CD4-positive, alpha-beta T cell (primary cell): ENCODE measurements at regions not wholly inside any gene's neighbourhood (a gene's known extent, or its start where the extent isn't known, plus 50 kb on each side); places are given as distances from the start of the nearest gene placed in this dataset.

Experiments
- ATAC-seq: fragments of 200-7000 bp; cut with Tn5 transposase; one replicate; pipeline ENCODE4 v1.10.0; 2022; ENCODE audit warnings: mild to moderate bottlenecking; ENCODE audit not compliant: poor library complexity
- CTCF ChIA-PET: fragments of 350-600 bp; sonication (Branson Sonifier 250); formaldehyde crosslinking; loops from one replicate; lab custom pipeline; 2021; ENCODE audit warnings: antibody characterized with exemption, inconsistent platforms; lab: Charles Lee
- POLR2A ChIA-PET: fragments of 350-600 bp; sonication (Branson Sonifier 250); formaldehyde crosslinking; loops from one replicate; lab custom pipeline; 2021; ENCODE audit warnings: antibody characterized with exemption, inconsistent platforms; lab: Charles Lee
- DNase-seq, 14 experiments: peaks; one replicate each; pipeline ENCODE4 v3.0.0-alpha.2; 2013 to 2020; ENCODE audit warnings: mixed read lengths in 2 of 14
- H3K27ac ChIP-seq, 2 donors: one replicate each; pipeline versions ENCODE4 v1.5.1 to v1.7.0; 2013; ENCODE audit warnings: low read length in 2 of 2, low read depth in 1 of 2, mild to moderate bottlenecking in 1 of 2
- H3K27me3 ChIP-seq, 2 experiments: 1 replicate in 1 of 2; 2 replicates in 1 of 2; pipeline versions ENCODE4 v1.6.1 to v1.7.0; 2013; ENCODE audit warnings: low read length in 2 of 2, control low read depth in 1 of 2, mild to moderate bottlenecking in 1 of 2, moderate library complexity in 1 of 2; ENCODE audit not compliant: insufficient read depth in 2 of 2, control insufficient read depth in 1 of 2
- H3K36me3 ChIP-seq: one replicate; pipeline ENCODE4 v1.6.1; 2013; ENCODE audit warnings: low read length, control low read depth; ENCODE audit not compliant: insufficient read depth
- H3K4me1 ChIP-seq: one replicate; pipeline ENCODE4 v1.6.1; 2013; ENCODE audit warnings: low read length, control low read depth; ENCODE audit not compliant: insufficient read depth
- H3K4me3 ChIP-seq: one replicate; pipeline ENCODE4 v1.5.1; 2013; ENCODE audit warnings: mild to moderate bottlenecking, low read length, moderate library complexity
- H3K9me3 ChIP-seq, 2 experiments: 1 replicate in 1 of 2; 2 replicates in 1 of 2; pipeline versions ENCODE4 v1.6.1 to v1.7.0; 2013; ENCODE audit warnings: low read length in 2 of 2, mild to moderate bottlenecking in 2 of 2, control low read depth in 1 of 2, moderate library complexity in 1 of 2; ENCODE audit not compliant: control insufficient read depth in 1 of 2, insufficient read depth in 1 of 2
- H3K27ac Mint-ChIP-seq: one replicate; pipeline ENCODE4 v1.8.0; 2020; ENCODE audit warnings: mixed read lengths
- H3K27me3 Mint-ChIP-seq: one replicate; pipeline ENCODE4 v1.8.0; 2021; ENCODE audit warnings: mixed read lengths
- H3K36me3 Mint-ChIP-seq: one replicate; pipeline ENCODE4 v1.8.0; 2021; ENCODE audit warnings: low read depth, mixed read lengths
- H3K4me1 Mint-ChIP-seq: one replicate; pipeline ENCODE4 v1.8.0; 2021; ENCODE audit warnings: low read depth, mixed read lengths
- H3K4me3 Mint-ChIP-seq: one replicate; pipeline ENCODE4 v1.8.0; 2020; ENCODE audit warnings: mild to moderate bottlenecking, mixed read lengths
- H3K9me3 Mint-ChIP-seq: one replicate; pipeline ENCODE4 v1.8.0; 2020; ENCODE audit warnings: mixed read lengths
- intact Hi-C, 2 experiments: fragments of 100-400 bp; cut with DNase I in 1 of 2; cut with micrococcal nuclease in 1 of 2; formaldehyde crosslinking; loops; one replicate each; pipeline versions ENCODE4 v1.15.1 to v1.9.0; 2023 to 2025; cut with DNase I, micrococcal nuclease
- TF ChIP-seq, protein P1 (sequence below): fragments of 200-600 bp; IDR thresholded peaks from one replicate; pipeline ENCODE4 v1.8.0; 2022; ENCODE audit warnings: antibody characterized with exemption, mild to moderate bottlenecking

DNA sequence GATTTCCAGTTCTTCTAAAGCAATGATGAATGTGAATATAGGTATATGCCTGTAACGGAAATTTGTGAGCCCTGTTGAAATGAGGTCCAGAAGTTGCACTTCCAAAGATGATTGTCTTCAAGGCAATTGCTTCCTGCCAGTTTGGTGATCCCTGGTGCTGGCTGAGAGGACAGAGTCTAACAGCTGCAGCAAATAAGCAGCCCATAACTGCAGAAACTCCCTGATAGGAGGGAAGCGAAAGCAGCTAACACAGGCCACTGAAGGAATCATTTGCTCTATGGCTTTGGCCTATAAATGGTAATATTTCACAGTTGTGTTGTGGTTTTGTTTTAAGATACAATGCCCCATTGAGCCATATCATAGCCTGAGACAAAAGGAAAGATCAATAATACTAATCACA lies 451.5 kb upstream of the MIR17HG start:
- Histone ChIP-seq H3K27me3 (no peaks in the 10 kb centered on the region), H3K36me3 (no peaks in the 10 kb centered on the region), H3K4me3 (no peak overlapping the region), H3K4me1 (no peaks in the 10 kb centered on the region), H3K27ac (no peak overlapping the region), H3K9me3 (peaks cover 0 to 10% of the 10 kb centered on the region in 2 experiments)
- ATAC-seq (no peak), DNase-seq (no peak)
- intact Hi-C loops = no loop called here
- H3K27me3 Mint-ChIP-seq = no peaks in the 10 kb centered on the region
- ChIA-PET POLR2A (no interaction called here), CTCF (no interaction called here)
- H3K9me3 Mint-ChIP-seq = peaks cover 2% of the 10 kb centered on the region
- no peak overlapping the region for H3K4me3 Mint-ChIP-seq
- no peaks in the 10 kb centered on the region for H3K4me1 Mint-ChIP-seq
- H3K27ac Mint-ChIP-seq = no peak overlapping the region
- no peaks in the 10 kb centered on the region for H3K36me3 Mint-ChIP-seq
- TF ChIP-seq, protein P1, sequence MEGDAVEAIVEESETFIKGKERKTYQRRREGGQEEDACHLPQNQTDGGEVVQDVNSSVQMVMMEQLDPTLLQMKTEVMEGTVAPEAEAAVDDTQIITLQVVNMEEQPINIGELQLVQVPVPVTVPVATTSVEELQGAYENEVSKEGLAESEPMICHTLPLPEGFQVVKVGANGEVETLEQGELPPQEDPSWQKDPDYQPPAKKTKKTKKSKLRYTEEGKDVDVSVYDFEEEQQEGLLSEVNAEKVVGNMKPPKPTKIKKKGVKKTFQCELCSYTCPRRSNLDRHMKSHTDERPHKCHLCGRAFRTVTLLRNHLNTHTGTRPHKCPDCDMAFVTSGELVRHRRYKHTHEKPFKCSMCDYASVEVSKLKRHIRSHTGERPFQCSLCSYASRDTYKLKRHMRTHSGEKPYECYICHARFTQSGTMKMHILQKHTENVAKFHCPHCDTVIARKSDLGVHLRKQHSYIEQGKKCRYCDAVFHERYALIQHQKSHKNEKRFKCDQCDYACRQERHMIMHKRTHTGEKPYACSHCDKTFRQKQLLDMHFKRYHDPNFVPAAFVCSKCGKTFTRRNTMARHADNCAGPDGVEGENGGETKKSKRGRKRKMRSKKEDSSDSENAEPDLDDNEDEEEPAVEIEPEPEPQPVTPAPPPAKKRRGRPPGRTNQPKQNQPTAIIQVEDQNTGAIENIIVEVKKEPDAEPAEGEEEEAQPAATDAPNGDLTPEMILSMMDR = no peak

- POLR2A ChIA-PET = no interaction called here
Observed at GRCh38 chr13:90898811-90899210, 448.7 kb upstream of the MIR17HG start.

DNA sequence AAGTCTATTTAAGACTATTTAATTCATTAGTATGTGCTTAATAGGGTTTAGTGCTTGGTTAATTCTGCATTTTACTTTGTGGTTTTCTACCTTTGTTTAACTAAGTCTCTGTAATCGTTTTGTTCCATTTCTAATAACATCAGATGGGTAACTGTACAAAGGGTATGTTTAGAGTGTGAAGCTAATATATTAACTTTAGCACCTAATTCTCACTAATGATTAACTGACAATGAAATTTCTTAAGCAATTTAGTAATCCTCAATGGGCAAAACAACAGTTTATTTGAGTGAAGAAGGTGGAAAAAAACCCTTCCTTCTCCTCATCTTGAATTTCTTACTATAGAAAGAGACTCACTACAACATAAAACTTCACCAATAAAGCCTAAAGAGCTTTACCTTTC lies 448.1 kb upstream of the MIR17HG start:
- DNase-seq = no peak
- no peak for ATAC-seq
- POLR2A ChIA-PET = no interaction called here
- Mint-ChIP-seq H3K9me3 (peaks cover 4% of the 10 kb centered on the region), H3K36me3 (no peaks in the 10 kb centered on the region), H3K4me3 (no peak overlapping the region), H3K27me3 (no peaks in the 10 kb centered on the region), H3K4me1 (no peaks in the 10 kb centered on the region), H3K27ac (no peak overlapping the region)
- TF ChIP-seq, protein P1 = no peak
- H3K9me3 ChIP-seq = peaks cover 0 to 3% of the 10 kb centered on the region in 2 experiments
- H3K36me3 ChIP-seq = no peaks in the 10 kb centered on the region
- CTCF ChIA-PET = no interaction called here
- H3K4me1 ChIP-seq = no peaks in the 10 kb centered on the region
- no peaks in the 10 kb centered on the region for H3K27me3 ChIP-seq
- H3K4me3 ChIP-seq = no peak overlapping the region
- intact Hi-C loops = no loop called here
- no peak overlapping the region for H3K27ac ChIP-seq

More at GRCh38 chr13:90898811-90899210, 448.7 kb upstream of the MIR17HG start:
- Histone ChIP-seq H3K4me3 (no peak overlapping the region), H3K4me1 (no peaks in the 10 kb centered on the region), H3K36me3 (no peaks in the 10 kb centered on the region), H3K9me3 (peaks cover 0 to 3% of the 10 kb centered on the region in 2 experiments), H3K27me3 (no peaks in the 10 kb centered on the region), H3K27ac (no peak overlapping the region)
- Mint-ChIP-seq H3K4me3 (no peak overlapping the region), H3K4me1 (no peaks in the 10 kb centered on the region), H3K27ac (no peak overlapping the region), H3K36me3 (no peaks in the 10 kb centered on the region), H3K27me3 (no peaks in the 10 kb centered on the region), H3K9me3 (peaks cover 4% of the 10 kb centered on the region)
- TF ChIP-seq, protein P1 = no peak
- intact Hi-C loops = no loop called here
- ATAC-seq (no peak), DNase-seq (no peak)
- CTCF ChIA-PET = no interaction called here
